IgD-negative memory B cell (primary cell): ENCODE measurements at regions not wholly inside any gene's neighbourhood (a gene's known extent, or its start where the extent isn't known, plus 50 kb on each side); places are given as distances from the start of the nearest gene placed in this dataset.
A peak's percentile ranks its signal among the peaks of the same experiment; 100 is the strongest.

Experiments
- H3K27ac Mint-ChIP-seq, 3 donors: one replicate each; pipeline ENCODE4 v1.8.0; 2020 to 2022; ENCODE audit warnings: mild to moderate bottlenecking in 3 of 3, mixed read lengths in 3 of 3, moderate library complexity in 1 of 3
- H3K27me3 Mint-ChIP-seq: one replicate; pipeline ENCODE4 v1.8.0; 2021; ENCODE audit warnings: mixed read lengths
- H3K36me3 Mint-ChIP-seq: one replicate; pipeline ENCODE4 v1.8.0; 2020; ENCODE audit warnings: mild to moderate bottlenecking, mixed read lengths
- H3K4me1 Mint-ChIP-seq, 3 donors: one replicate each; pipeline ENCODE4 v1.8.0; 2020 to 2022; ENCODE audit warnings: mixed read lengths in 3 of 3, mild to moderate bottlenecking in 1 of 3
- H3K4me3 Mint-ChIP-seq, 4 donors: one replicate each; pipeline ENCODE4 v1.8.0; 2020 to 2022; ENCODE audit warnings: mild to moderate bottlenecking in 4 of 4, mixed read lengths in 4 of 4, moderate library complexity in 3 of 4
- H3K9me3 Mint-ChIP-seq, 3 donors: one replicate each; pipeline ENCODE4 v1.8.0; 2020 to 2021; ENCODE audit warnings: mixed read lengths in 3 of 3, mild to moderate bottlenecking in 1 of 3

DNA sequence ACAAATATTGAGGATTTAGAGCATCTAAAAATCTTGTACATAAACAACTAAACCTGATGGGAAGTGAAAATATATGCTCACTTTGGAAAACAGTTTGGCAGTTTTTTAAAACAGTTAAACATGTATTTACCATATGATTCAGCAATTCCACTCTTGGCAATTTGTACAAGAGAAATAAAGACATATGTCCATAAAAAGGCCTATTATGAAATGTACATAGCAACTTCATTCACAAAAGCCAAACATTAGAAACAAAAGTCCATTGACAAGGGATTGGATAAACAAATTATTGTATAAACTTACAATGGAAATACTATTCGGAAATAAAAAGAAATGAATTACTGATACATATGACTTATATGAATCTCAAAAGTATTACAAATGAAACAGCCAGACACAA, 196.2 kb upstream of the SLC24A2 start:
- H3K27ac Mint-ChIP-seq: no peak overlapping the region

DNA sequence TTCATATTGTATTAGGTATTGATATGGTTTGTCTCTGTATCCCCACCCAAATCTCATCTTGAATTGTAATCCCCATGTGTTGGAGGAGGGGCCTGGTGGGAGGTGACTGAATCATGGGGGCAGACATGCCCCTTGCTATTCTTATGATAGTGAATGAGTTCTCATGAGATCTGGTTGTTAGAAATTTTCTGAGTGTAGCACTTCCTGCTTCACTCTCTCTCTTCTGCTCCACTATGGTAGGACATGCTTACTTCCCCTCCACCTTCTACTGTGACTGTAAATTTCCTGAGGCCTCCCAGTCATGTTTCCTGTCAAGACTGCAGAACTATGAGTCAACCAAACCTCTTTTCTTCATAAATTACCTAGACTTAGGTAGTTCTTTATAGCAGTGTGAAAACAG, 187.4 kb upstream of the SLC24A2 start:
- peaks cover 0 to 2% (median 0%) of the 10 kb centered on the region in 3 donors for H3K9me3 Mint-ChIP-seq
- peaks cover 5% of the 10 kb centered on the region for H3K27me3 Mint-ChIP-seq
- no peak overlapping the region for H3K27ac Mint-ChIP-seq
- H3K36me3 Mint-ChIP-seq: no peaks in the 10 kb centered on the region
- no peaks in the 10 kb centered on the region for H3K4me1 Mint-ChIP-seq
- no peak overlapping the region for H3K4me3 Mint-ChIP-seq

More for the DNA sequence above, 196.2 kb upstream of the SLC24A2 start:
- H3K4me3 Mint-ChIP-seq: no peak overlapping the region
- no peaks in the 10 kb centered on the region for H3K4me1 Mint-ChIP-seq
- H3K27me3 Mint-ChIP-seq: no peaks in the 10 kb centered on the region
- H3K36me3 Mint-ChIP-seq: no peaks in the 10 kb centered on the region
- peaks cover 0 to 2% (median 0%) of the 10 kb centered on the region in 3 donors for H3K9me3 Mint-ChIP-seq

DNA sequence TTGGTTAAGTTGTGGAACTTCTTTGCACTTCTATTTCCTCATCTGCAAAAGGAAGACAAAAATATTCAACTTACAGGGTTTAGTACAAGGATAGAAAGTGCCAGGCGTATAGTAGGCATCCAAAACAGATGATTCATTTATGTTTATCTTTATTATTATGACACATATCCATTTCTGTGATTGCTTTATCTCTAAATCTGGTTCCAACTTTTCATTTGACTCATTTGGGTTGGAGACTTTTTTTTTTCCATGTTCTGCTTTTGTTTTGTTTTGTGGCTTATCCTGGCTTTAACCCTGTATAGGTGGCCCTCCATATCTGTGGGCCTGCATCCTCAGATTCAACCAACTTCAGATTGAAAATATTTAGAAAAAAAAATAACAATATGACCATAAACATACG, 186.7 kb upstream of the SLC24A2 start:
- no peaks in the 10 kb centered on the region for H3K4me1 Mint-ChIP-seq
- no peaks in the 10 kb centered on the region for H3K36me3 Mint-ChIP-seq
- peaks cover 5% of the 10 kb centered on the region for H3K27me3 Mint-ChIP-seq
- H3K9me3 Mint-ChIP-seq: peaks cover 0 to 2% (median 0%) of the 10 kb centered on the region in 3 donors
- no peak overlapping the region for H3K27ac Mint-ChIP-seq
- no peak overlapping the region for H3K4me3 Mint-ChIP-seq

DNA sequence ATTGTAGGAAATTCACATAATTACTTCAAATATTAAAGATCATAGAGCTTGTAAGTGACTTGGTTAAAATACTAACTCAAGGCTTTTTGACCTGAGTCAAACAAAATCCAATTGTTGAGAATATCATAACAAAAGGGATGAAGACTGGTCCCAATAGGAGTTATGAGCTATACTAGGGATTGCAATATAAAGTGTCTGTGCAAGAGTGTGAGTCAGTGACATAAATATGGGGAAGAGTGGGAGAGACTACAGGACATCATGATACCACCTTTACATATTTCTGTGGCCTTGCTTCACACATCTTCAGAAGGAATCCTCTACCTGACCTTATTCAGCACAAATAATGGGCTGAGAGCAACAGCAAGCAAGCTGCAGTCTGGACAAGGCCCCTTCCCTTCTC, 180.9 kb upstream of the SLC24A2 start:
- H3K27ac Mint-ChIP-seq: peak overlapping the region in 1 of 3 donors; percentile 67
- no peaks in the 10 kb centered on the region for H3K4me1 Mint-ChIP-seq
- no peaks in the 10 kb centered on the region for H3K36me3 Mint-ChIP-seq
- H3K27me3 Mint-ChIP-seq: peaks cover 1% of the 10 kb centered on the region
- H3K9me3 Mint-ChIP-seq: no peaks in the 10 kb centered on the region
- H3K4me3 Mint-ChIP-seq: no peak overlapping the region

DNA sequence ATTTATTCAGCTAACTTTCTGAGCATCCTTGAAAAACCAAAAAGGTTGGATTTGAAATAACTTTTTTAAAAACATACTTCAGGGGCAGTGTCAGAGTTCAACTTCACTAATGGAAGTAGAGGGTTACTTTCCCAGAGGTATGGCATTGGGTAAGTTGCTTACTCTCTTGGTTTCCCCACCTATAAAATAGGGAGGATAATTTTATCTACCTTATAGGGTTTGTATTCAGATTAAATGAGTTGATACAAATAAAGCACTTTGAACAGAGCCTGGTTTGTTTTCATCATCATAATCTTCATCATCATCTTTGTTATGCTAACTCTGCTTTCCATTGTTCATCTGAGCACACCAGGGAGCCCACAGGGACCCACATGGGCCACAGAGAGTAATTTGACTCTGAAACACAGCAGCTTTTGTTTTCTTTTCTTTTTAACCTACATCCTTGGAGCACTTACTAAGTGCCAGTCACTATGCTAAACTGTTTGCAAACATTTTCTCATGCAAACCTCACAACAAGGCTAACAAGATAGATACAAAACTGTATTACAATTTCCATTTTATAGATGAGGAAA, 179.1 kb upstream of the SLC24A2 start:
- H3K27ac Mint-ChIP-seq: peak overlapping the region in 1 of 3 donors; percentile 48
- H3K9me3 Mint-ChIP-seq: no peaks in the 10 kb centered on the region
- H3K36me3 Mint-ChIP-seq: no peaks in the 10 kb centered on the region
- H3K27me3 Mint-ChIP-seq: peaks cover 1% of the 10 kb centered on the region
- H3K4me1 Mint-ChIP-seq: no peaks in the 10 kb centered on the region
- no peak overlapping the region for H3K4me3 Mint-ChIP-seq

DNA sequence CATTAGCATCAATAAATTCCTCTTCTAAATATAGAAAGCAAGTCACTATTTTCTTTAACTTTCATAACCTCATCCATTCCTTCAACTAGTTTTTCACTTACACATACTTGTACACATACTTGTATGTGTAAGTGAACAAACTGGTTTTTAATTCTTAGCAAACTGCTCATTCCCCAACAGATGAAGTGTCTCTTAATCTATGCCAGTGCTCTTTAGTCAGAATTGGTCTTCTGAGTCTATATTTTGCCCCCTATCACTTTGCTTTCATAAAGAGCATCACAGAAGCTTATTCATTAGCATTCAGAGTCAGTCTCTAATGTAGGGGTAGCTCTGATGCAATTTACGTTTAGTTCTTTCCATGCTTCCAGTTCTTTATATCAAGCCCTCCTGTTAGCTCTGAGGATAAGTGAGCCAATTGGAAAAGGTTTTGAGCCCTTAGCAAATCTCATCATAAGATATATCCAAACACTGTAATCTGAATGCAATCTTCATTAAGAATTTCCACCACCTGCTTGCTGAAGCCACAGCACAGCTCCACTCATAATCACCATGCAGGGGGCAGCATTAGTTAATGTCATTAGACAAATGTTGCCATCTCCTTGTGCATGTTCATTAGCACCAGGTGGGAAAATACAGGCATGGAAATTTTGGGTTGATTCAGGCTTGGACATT, 178.5 kb upstream of the SLC24A2 start:
- H3K4me3 Mint-ChIP-seq: peak overlapping the region in 1 of 4 donors; percentile 31
- no peaks in the 10 kb centered on the region for H3K9me3 Mint-ChIP-seq
- H3K27ac Mint-ChIP-seq: no peak overlapping the region
- peaks cover 1% of the 10 kb centered on the region for H3K27me3 Mint-ChIP-seq
- H3K4me1 Mint-ChIP-seq: no peaks in the 10 kb centered on the region
- H3K36me3 Mint-ChIP-seq: no peaks in the 10 kb centered on the region

DNA sequence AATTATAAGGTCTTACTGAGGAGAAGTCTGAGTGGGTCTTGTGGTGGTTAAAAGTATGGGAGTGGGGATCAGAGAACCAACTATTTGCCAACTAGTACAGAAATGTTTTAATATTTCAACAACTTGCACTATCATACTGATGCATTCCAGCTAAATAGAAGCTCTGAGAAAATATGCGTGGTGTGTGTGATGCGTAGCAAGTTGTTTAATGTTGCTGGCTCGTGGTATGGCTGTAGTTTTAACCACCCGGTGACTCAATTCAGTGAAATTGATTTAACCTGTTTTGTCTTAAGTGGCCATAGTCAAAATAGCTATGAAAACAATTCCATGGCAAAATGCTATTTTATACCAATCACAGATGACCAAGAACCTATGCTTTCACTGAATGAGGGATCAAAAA, 176.5 kb upstream of the SLC24A2 start:
- H3K4me1 Mint-ChIP-seq: no peaks in the 10 kb centered on the region
- H3K27ac Mint-ChIP-seq: no peak overlapping the region
- H3K4me3 Mint-ChIP-seq: no peak overlapping the region
- H3K36me3 Mint-ChIP-seq: no peaks in the 10 kb centered on the region
- H3K27me3 Mint-ChIP-seq: peaks cover 1% of the 10 kb centered on the region
- peaks cover 0 to 3% (median 2%) of the 10 kb centered on the region in 3 donors for H3K9me3 Mint-ChIP-seq

DNA sequence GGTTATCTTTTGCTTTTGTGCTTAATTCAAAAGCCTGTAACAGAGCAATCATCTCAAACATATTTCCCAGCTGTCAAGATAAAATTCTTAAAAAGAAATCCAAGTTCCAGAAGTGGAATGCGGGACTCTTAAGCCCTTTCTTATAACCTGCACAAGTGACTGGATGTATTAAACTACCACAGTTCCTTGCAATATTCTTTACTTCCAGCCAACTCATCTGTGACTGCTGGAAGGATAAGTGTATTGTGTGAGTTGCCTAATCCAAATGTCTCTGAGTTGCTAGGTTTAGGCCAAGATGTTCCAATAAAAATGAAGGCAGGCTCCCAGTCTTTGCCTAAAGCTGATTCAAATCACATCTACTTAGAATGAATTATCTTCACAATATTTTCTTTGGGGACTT, 159.2 kb upstream of the SLC24A2 start:
- Mint-ChIP-seq H3K27ac (no peak overlapping the region), H3K36me3 (no peaks in the 10 kb centered on the region), H3K4me3 (no peak overlapping the region), H3K9me3 (peaks cover 0 to 2% (median 1%) of the 10 kb centered on the region in 3 donors), H3K4me1 (no peaks in the 10 kb centered on the region), H3K27me3 (no peaks in the 10 kb centered on the region)

DNA sequence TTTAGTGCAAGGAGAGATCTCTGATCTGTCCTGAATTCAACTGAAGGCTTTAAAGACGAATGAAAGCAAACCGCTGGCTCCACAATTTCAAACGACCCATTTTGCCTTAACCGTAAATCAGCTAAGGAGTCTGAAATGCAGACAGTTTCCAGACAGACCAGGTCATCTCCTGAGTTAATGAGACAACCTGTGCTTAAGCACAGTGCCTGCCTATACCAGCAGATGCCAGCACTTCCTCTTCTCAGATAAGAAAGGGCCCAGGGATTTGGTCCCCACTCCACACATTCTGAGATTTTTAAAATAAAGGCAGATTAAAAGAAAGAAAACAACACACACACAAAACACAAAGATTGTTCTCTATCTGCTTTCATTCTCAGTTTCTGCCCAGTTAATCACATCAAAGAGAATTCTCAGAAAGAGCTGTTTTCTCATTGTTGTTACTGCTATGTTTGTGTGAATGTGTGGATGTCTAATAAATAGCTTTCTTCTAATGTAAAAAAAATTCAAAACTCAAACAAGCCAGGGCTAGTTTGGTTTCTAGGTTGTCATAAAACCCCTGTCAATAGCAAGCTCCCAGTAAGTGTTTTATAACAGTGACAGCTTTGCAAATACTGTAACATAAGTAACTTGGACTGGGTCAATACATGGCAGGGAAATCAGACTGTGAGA, 157.7 kb upstream of the SLC24A2 start:
- H3K27me3 Mint-ChIP-seq: no peaks in the 10 kb centered on the region
- H3K4me1 Mint-ChIP-seq: no peaks in the 10 kb centered on the region
- H3K27ac Mint-ChIP-seq: no peak overlapping the region
- peaks cover 0 to 2% (median 0%) of the 10 kb centered on the region in 3 donors for H3K9me3 Mint-ChIP-seq
- no peaks in the 10 kb centered on the region for H3K36me3 Mint-ChIP-seq
- H3K4me3 Mint-ChIP-seq: no peak overlapping the region

DNA sequence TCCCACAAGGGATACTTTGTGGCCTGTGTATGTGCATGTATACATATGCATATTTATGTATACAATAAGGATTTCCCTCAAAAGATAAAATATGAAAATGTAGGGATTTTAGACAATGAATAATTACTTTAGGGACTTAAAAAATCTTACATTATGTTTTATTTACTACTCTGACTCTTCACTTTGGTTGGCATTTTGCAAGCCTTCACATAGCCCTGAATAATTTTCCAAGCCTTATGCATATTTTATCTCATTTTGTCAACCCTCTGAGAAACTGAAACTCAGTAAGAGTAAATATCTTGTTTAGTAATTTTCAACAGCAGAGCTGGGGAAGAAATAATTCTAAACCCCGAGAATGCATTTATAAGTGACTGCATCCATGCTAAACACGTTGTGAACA, 153.0 kb upstream of the SLC24A2 start:
- no peak overlapping the region for H3K27ac Mint-ChIP-seq
- no peaks in the 10 kb centered on the region for H3K4me1 Mint-ChIP-seq
- H3K36me3 Mint-ChIP-seq: no peaks in the 10 kb centered on the region
- H3K27me3 Mint-ChIP-seq: no peaks in the 10 kb centered on the region
- no peaks in the 10 kb centered on the region for H3K9me3 Mint-ChIP-seq
- H3K4me3 Mint-ChIP-seq: no peak overlapping the region

DNA sequence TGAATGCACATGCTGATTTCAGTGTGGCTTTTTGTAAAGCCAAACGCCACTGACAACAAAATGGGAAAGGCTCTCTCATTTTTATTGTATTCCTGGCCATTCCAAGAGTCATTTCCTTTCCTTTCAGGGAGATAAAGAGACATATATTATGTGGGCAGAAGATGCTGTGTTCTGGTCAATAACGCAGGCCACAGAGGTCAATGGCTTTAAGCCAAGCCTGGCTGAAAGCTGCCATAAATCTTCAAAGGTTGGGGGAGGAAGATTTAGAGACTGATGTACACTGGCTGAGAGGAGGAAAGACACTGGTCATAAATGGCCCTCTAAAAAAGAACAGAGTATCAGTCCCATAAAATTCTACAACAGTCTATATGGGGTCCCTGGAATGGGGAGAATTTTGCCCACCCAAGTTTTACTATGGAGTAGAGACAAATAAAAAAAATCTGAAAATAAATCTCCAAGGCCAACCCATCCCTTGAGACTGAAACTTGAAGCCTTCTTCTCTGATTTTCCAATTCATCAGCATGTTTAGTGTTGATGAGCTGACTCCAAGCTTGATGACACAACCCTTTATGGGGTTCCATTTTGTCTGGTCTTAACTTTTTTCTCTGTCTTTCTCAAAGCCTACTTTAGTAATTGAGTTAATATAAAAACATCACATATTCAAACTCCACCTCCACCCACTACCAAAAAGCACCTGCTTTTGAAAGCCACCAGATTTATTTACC, 152.1 kb upstream of the SLC24A2 start:
- Mint-ChIP-seq H3K4me1 (no peaks in the 10 kb centered on the region), H3K27ac (no peak overlapping the region), H3K27me3 (no peaks in the 10 kb centered on the region), H3K36me3 (no peaks in the 10 kb centered on the region), H3K9me3 (no peaks in the 10 kb centered on the region), H3K4me3 (no peak overlapping the region)

DNA sequence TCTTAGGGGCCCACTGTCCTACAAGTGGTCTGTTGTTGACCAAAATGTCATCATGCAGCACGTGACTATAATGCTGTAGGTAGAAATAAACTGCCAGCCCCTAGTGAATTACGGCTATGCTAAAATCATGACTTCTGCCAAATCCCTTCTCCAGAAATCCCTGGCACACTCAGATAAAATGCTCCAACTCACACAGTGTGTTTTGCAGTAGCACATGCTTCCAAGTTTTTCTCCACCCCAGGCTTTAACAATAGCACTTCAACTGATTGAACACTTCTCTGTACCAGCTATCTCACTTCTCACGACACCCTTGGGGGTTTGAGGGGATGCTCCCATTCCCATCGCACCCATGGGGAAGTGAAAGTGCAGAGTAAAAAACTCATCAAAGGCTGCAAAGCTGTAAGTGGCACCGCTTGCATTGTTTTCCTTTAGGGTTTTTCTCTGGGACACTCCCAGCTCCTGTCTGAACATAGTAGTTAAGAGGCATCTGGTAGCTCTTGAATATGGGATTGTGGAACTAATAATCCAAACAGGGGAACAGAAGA, 151.0 kb upstream of the SLC24A2 start:
- Mint-ChIP-seq H3K27me3 (no peaks in the 10 kb centered on the region), H3K36me3 (no peaks in the 10 kb centered on the region), H3K4me1 (no peaks in the 10 kb centered on the region), H3K27ac (no peak overlapping the region), H3K9me3 (no peaks in the 10 kb centered on the region), H3K4me3 (no peak overlapping the region)

DNA sequence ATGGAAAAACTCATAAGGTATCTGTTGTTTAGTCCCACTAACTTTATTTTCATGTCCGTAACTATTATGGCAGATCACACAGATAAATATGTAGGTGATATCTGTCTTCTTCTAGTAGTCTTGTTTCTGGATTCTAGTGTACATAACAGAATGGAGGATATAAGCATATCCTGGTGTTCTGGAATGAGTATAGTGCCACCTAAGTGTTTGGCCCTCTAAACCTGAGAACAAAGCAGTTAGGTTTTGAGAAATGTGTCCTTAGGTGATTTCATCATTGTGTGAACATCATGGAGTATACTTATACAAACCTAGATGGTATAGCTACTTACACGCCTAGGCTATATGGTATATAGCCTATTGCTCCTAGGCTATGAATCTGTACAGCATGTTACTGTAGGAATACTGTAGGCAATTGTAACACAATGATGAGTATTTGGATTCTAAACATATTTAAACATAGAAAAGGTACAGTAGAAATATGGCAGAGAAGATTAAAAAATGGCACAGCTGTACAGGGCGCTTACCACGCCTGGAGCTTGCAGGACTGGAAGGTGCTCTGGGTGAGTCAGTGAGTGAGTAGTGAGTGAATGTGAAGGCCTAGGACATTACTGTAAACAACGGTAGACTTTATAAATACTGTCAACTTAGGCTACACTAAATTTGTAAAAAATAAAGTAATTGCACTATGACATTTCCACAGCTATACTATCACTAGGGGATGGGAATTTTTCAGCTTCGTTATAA, 150.3 kb upstream of the SLC24A2 start:
- no peaks in the 10 kb centered on the region for H3K4me1 Mint-ChIP-seq
- no peak overlapping the region for H3K4me3 Mint-ChIP-seq
- no peak overlapping the region for H3K27ac Mint-ChIP-seq
- no peaks in the 10 kb centered on the region for H3K36me3 Mint-ChIP-seq
- peaks cover 6% of the 10 kb centered on the region for H3K27me3 Mint-ChIP-seq
- H3K9me3 Mint-ChIP-seq: no peaks in the 10 kb centered on the region

DNA sequence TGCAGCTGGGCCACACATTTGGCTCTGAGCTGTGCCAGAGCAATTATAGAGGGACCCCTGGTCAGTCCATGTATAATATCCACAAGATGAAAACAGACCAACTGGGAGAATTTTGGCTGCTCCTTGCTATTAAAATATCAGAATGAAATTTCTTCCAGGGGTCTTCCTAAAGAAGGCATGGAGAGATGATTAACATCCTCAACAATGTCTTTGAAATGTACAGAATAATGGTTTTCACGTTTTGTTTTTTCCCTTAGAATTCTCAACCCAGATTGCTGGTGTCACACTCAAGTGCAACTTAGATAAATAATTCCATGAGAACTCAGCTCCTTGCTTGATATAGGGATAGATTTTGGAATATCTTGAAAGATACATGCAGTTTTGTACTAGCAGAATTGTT, 148.3 kb upstream of the SLC24A2 start:
- Mint-ChIP-seq H3K27me3 (peaks cover 11% of the 10 kb centered on the region), H3K4me1 (peaks cover 0 to 8% (median 0%) of the 10 kb centered on the region in 3 donors), H3K9me3 (no peaks in the 10 kb centered on the region), H3K27ac (no peak overlapping the region), H3K36me3 (no peaks in the 10 kb centered on the region), H3K4me3 (no peak overlapping the region)
